ENCODE measurements at regions not wholly inside any gene's neighbourhood (a gene's known extent, or its start where the extent isn't known, plus 50 kb on each side); places are given as distances from the start of the nearest gene placed in this dataset.
"Not testable (repeated sequence)": the region's sequence is repeated elsewhere in the genome, so short reads cannot be mapped to it uniquely, and the experiment has no call there.

DNA sequence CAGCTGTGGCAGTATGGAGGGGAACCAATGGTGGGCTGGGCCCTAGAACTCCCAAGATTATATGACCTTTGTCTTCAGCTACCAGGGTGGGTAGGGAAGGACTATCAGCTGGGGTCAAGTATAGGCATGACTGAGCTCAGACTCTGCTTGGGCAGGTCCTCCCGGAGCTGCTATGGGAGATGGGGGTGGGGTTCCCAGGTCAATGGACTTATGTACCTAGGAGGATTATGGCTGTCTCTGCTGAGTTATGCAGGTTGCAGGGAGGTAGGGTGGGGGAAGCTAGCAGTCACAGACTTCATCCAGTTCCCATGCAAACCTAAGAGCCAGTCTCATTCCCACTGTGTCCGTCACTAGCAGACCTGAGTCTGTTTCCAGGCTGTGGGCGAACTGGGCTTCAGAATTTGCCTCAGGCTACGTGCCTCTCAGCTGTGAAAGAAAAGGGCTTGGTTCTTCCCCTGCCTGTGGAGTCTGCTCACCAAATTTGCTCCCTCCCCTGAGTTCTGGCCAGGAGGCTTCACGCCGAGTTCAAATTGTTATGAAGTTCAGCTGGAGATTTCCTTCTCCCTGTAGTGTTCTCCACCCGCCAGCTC is 985.8 kb upstream of the NRXN1 start:
- DNase-seq (ENCODE audit: insufficient read length, low spot score) (no peak), FAIRE-seq (no peak)

DNA sequence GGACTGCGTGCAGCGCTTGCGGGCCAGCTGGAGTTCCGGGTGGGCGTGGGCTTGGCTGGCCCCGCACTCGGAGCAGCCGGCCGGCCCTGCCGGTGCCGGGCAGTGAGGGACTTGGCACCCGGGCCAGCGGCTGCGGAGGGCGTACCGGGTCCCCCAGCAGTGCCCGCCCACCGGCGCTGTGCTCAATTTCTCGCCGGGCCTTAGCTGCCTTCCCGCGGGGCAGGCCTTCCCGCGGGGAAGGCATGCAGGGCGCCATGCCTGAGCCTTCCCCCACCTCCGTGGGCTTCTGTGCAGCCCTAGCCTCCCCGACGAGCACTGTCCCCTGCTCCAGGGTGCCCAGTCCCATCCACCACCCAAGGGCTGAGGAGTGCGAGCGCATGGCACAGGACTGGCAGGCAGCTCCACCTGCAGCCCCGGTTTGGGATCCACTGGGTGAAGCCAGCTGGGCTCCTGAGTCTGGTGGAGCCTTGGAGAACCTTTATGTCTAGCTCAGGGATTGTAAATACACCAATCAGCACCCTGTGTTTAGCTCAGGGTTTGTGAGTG is 975.0 kb upstream of the NRXN1 start:
- not testable (repeated sequence) for FAIRE-seq; DNase-seq (ENCODE audit: insufficient read length, low spot score)

DNA sequence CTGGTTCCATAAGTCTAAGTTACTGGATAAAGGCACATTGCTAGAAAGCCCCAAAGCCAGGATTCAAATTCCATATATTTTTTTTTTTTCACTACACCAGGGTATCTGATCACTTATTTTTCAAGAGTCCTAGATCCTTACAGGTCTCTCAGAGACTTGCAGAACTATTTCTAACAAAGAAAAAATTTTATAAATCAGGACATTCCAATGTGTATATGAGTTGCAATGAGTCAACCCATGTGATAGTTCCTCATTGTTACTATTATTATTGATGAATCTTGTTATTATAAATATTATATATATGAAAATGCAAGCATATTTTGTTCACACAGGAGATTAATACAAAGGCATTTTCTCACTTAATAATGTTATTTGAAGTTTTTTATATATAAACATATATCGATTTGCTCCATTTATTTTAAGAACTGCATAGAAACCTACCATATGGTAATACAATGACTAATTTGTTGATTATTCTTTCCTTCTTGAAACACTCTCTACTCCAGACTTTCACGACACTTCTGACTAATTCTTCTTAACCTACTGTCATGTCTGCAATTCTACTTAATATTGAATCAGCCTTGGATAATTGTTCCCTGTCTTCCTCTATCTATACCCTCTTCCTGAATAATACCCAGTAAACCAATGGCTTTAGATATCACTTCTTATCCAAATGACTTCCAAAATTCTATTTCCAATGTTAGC is 968.4 kb upstream of the NRXN1 start:
- no peak for FAIRE-seq
- no peak for DNase-seq (ENCODE audit: insufficient read length, low spot score)

DNA sequence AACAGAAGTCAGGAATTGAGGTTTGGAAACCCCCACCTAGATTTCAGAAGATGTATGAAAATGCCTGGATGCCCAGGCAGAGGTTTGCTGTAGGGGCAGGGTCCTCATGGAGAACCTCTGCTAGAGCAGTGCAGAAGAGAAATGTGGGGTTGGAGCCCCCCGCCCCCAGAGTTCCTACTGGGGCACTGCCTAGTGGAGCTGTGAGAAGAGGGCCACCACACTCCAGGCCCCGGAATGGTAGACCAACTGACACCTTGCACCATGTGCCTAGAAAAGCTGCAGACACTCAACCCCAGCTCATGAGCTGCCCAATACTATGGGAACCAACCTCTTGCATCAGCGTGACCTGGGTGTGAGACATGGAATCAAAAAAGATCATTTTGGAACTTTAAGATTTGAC is 967.0 kb upstream of the NRXN1 start:
- no peak for DNase-seq (ENCODE audit: insufficient read length, low spot score)

DNA sequence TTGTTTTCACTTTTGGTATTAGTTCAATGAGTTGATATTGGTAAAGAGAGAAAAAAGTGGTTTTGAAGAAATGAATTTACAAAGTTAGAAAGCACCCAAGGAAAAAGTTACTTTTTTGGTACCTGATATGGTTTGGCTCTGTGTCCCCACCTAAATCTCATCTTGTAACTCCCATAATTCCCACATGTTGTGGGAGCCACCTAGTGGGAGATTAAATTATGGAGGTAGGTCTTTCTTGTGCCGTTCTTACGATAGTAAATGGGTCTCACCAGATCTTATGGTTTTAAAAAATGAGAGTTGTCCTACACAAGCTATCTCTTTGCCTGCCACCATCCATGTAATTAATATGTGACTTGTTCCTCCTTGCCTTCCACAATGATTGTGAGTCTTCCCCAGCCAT is 965.6 kb upstream of the NRXN1 start:
- DNase-seq (ENCODE audit: insufficient read length, low spot score) (no peak), FAIRE-seq (no peak)

More for the DNA sequence above, 967.0 kb upstream of the NRXN1 start:
- no peak for FAIRE-seq

DNA sequence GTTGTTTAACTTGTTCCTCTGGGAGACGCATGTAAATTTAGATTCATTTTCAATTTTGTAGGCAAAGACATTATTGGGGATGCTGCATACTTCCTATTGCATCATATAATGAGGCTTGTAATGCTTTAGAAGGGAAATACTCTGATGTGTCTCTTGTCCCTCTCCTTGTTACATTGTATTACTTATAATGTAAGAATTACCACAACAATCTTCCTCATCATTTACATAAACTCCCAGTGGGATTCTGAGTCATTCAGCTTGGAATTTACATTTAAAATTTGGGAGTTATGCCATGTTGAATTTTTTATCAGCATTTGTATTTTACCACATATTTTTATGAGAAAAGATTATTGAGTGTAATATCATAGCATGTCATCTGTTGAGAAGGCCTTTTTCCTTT is 963.4 kb upstream of the NRXN1 start:
- FAIRE-seq (no peak), DNase-seq (ENCODE audit: insufficient read length, low spot score) (no peak)

DNA sequence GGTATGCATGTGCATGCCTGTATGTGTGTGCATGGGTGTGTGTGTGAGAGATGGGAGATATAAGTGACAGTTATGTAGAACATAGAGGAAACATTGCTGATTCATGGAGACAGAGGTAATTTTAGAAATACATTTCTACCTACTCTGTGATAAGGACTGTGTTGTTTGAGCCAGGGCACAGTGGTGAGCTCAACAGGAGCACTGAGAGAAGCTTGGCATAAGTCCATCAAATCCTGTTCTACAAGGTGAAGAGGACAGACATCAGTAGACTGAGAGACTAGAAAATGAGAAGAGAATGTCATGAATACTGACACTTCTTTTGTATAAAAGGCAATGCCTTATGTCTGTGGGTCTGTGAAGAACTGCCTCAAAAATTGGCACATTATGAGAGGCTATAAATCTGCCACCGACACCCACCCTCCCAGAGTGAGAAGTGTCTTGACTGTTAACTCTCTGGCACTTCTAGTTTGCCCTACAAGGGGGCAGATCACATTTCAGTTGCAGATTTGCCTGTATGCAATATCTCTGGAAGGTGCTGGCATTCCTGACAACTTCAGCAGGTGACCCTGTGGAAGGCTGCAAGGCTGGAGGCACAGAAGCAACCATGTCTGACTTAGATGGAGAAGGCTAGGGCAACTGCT is 962.3 kb upstream of the NRXN1 start:
- FAIRE-seq (no peak), DNase-seq (ENCODE audit: insufficient read length, low spot score) (no peak)

DNA sequence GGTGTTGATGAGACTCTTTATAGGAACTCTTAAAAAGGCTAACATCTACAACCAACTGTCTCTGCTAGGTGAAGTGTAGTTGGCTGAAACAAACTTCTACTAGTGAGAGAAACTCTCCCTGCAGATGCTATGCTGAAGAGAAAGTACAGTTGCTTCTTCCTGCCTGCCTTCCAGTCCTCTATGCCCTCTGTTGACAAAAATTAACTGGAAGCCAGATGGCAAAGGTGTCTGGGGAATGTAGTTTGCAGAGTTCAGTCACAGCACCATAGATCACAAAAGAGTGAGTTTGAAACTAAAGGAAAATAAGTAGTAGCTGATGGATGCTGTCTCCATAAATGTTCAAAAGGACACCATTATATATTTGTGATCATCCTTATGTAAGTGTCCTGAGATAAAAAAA is 958.8 kb upstream of the NRXN1 start:
- DNase-seq (ENCODE audit: insufficient read length, low spot score) (no peak), FAIRE-seq (no peak)

DNA sequence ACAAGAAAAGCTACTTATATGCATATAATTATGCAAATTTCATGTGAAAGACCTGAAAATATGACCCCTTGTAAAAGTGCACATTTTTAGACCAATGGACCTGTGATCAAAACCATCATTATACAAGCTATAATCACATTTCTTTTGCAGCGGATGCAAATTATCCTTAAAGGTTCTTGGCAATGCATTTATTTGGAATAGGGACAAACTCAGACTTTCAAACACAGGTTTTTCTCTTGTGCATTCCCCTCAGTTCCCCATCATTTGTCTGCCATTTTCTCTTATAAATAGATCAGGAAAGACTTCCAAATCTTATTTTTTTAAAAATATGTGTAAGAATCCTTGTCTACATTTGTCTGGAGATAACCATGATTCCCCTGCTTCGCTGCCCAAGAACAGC is 954.2 kb upstream of the NRXN1 start:
- FAIRE-seq, result no peak
- DNase-seq (ENCODE audit: insufficient read length, low spot score), result no peak

DNA sequence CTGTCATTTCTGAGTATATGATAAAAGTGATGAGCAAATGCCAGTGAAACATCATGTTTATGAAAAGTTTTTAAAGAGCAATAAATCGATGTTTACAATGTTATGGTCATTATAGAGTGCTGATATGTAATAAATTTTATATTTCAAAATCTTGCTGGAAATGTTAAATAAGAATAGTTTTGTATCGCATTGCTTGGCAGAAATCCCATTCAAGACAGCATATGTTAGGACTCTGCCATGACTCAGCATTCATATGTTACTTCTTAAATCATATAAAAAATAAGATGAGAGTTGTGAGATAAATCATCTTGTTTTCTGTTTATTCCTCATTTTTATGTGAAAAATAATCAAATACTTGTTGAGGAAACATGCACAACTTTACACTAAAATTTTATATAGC is 949.9 kb upstream of the NRXN1 start:
- DNase-seq (ENCODE audit: insufficient read length, low spot score) (no peak), FAIRE-seq (no peak)

DNA sequence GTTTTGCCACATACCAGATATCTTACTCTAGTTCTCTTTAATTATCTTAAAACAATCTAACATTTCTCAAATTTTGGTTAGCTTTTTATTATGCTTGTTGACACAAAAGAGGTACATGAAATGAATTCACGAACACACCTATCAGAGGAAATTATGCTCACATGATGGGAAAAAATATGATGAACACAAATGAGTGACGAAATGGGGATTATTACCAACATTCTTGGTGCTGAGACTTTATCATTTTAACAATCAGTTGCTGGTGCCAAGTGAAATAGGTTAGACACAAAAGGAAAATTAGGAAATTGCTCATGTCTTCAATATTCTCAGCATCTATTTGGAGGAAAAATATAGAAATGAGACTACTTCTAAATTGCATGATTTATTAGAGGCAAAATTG is 944.7 kb upstream of the NRXN1 start:
- no peak for DNase-seq (ENCODE audit: insufficient read length, low spot score)
- FAIRE-seq, result no peak

DNA sequence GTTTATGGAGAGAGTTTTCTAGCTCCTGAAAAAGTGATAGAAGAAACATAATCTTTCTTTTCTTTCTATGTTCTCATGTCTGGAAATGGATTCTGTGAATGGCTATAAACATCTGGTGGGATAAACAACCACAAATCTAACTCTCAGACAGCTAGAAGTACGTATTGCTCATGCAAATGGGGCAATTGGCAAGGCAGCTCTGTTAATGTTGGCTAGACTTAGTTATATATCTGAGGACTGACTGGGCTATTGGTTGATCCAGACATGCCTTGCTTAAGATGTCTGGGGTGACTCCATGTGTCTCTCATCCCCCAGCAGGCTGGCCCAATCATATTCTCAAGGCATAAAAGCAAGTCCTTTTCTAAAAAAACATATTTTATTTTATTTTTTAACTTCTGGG is 939.2 kb upstream of the NRXN1 start:
- DNase-seq (ENCODE audit: insufficient read length, low spot score), result no peak

DNA sequence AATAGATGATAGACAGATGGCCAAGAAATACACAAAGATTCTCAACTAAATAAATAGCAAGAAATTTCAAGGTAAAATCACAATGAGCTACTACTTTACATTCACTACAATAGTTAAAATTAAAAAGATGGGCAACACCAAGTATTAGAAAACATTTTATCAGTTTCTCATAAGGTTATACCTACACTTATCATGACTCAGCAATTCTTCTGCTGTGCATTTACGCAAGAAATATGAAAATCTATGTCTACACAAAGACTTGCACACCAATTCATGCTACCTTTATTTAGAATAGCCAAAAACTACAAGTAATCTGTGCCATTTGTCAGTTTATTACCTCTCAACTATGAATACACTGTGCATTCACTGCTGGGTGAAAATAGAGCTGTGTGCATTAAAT is 937.4 kb upstream of the NRXN1 start:
- DNase-seq (ENCODE audit: insufficient read length, low spot score) (no peak), FAIRE-seq (no peak)

More for the DNA sequence above, 939.2 kb upstream of the NRXN1 start:
- no peak for FAIRE-seq

DNA sequence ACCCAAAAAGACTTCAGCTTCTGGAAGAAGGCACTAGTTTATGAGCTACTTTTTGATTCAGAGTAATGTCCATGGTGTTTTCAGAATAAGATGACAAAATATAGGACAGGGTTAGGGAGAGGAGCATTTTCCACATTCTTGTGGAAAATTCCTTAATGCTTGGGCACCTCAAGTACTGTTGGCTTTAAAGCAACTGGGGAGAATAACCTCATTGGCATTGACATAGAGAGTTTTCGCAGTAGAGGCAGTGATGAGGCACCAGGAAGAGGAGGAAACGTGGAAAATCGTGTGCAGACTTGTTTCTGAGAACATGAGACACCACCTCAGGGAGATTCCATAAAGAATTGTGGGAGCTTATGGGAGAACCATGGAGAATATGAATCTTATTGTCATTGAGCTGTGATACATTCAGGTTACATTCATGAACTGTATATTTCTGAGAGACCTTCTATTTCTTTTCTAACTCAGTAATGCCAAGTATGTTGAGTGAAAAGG is 929.0 kb upstream of the NRXN1 start:
- no peak for FAIRE-seq
- no peak for DNase-seq (ENCODE audit: insufficient read length, low spot score)

DNA sequence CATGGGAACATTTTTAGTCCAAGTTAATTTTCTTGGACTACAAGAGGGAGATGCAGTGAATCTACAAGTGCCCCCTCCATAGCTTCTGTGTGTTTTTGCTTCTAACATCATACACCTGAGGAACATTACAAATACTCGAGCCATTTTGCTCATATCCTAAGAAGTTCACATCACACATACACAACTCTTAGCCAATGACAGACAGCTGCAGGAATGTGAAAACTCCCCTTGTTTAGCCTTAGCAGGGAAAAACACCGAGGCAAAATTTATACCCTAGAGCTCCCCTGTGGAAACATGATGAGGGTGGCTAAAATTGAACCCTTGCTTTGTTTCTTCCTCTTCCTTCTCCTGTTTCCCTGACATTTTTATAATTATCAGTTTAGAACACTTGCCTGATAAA is 928.3 kb upstream of the NRXN1 start:
- no peak for FAIRE-seq
- no peak for DNase-seq (ENCODE audit: insufficient read length, low spot score)

DNA sequence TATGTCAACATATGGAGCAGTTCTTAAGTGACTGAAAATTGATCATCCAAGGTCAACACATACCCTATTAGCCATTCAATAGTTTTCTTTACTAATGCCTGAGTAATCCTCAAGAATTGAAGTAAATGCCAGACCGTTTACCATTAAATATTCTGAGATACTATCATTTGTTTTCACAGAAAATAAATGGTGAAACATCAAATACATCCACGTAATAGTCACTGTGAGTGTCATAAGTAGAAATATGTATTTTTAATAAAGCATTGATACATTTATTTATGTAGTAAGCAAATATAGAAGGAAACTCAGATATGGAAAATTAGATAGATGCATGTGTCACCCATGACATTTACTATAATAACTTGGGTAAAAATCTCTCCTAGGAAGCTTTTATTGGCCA is 927.8 kb upstream of the NRXN1 start:
- DNase-seq (ENCODE audit: insufficient read length, low spot score) (no peak), FAIRE-seq (no peak)

DNA sequence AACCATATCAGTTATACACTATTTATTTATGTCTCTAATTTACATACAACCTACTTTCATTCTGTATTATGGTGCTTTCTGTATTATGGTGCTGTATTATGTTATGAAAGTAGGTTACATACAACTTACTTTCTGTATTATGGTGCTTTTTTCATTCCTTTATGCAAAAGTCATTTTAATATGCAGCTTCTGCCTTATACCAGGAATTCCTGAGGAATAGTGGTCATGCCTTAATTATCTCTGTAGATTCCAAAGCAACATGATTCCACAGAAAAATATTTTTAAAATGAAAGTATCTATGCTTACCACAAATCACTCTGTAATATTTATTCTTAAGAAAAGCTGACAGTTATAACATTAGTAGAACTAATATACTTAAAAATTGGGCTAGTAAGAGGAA is 922.0 kb upstream of the NRXN1 start:
- DNase-seq (ENCODE audit: insufficient read length, low spot score), result no peak
- FAIRE-seq, result no peak

DNA sequence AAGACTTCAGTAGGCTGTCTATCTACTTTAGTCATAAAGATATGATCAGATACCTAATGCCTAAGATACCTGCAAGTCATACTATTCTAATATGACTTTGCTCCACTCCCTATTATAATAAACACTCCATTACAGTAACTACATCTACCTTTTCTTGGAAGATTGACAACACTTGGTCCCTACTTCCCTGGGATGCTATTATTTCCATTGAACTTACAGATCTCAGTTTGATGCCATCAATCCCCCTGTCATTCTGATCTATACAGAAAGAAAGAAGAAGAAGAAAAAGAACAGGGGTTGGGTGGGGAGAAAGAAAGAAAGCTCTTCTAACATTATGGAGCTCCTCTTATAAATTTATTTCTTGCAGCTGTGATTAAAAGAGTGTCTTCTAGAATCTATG is 889.1 kb upstream of the NRXN1 start:
- no peak for FAIRE-seq
- no peak for DNase-seq (ENCODE audit: insufficient read length, low spot score)

DNA sequence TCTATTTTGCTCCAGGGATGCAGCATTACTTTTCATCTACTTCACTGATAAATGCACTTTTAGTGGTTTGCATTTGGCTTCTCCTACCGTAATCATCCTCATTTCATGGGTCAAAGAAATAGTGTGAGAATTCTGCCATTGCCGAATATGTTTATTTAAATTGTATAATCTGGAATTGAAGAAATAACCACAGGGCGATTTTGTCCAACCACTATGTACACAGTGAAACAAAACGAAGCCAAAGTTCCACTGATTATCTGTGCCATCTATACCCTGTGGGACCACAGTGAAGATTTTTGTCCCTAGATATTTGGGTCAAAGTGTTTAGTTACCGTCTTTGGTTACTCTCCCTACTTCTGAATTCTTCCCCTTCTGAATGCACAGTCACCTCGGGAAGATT is 888.6 kb upstream of the NRXN1 start:
- DNase-seq (ENCODE audit: insufficient read length, low spot score), result no peak
- FAIRE-seq, result no peak

DNA sequence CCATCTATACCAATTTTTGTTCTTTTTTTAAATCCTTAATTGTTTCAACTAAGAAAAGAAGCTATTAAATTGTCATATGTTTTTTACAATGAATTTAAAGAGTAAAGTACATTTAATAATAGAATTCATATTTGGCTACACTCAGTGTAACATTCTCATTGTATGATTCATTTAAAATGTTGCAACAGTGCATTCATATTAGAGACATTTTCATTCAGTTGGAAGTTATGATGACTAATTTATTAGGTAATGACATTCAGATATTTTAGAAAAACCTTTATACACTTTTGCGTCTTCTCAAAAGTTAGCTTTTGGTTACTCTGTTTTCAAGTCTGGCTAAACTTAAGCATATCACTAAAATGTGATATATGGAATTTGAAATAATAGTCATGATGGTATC is 887.5 kb upstream of the NRXN1 start:
- FAIRE-seq (no peak), DNase-seq (ENCODE audit: insufficient read length, low spot score) (no peak)

DNA sequence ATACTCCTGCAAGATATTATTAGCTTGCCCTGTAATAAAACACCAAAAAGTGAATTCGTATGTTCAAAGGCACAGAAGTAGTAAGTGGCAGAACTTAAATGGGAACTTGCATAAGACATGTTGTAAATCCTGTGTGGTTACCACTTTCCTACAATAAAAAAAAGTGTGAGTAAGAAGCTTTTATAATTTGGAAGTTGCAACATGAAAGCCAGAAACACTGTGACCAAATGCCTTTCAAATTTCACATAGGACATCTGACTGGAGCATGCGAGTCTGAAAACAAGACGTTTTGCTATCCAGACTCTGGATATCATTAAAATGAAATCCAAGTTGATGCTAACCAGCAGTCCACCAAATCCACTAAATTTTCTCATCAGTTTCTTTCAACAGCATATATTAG is 886.2 kb upstream of the NRXN1 start:
- no peak for FAIRE-seq

DNA sequence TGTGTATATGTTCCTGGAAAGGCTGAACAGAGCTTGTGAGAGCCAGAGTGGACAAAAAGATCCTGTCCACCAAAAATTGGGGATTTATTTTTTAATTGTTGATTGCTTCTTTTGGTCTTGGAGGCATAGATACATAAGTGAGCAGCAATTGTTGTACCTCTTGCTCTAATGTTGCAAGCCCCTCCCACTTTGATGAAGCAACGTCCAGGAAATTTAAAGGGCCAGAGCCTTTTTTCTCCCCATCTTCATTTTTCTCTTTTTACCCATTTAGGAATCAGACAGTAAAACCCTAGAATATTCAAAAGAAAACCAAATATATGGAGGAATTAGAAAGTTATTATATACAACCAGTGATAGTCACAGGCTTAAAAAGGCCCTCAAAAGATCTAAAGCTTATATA is 871.8 kb upstream of the NRXN1 start:
- DNase-seq (ENCODE audit: insufficient read length, low spot score) (no peak), FAIRE-seq (no peak)

More for the DNA sequence above, 886.2 kb upstream of the NRXN1 start:
- DNase-seq (ENCODE audit: insufficient read length, low spot score), result no peak

Data from GM19239 (cell line).